ENCODE measurements at regions not wholly inside any gene's neighbourhood (a gene's known extent, or its start where the extent isn't known, plus 50 kb on each side); places are given as distances from the start of the nearest gene placed in this dataset.

GRCh38 chr16:8088820-8089338 lies 501.4 kb downstream of the TMEM114 start:
- no peak overlapping the region for H2BK12ac ChIP-seq (ENCODE audit: low read depth, low read length)
- H3K79me1 ChIP-seq (ENCODE audit: low read depth, low read length): no peaks in the 10 kb centered on the region
- H3K56ac ChIP-seq (replicated peaks; ENCODE audit: insufficient read length, low read depth, low read length): no peak overlapping the region
- H3K18ac ChIP-seq (ENCODE audit: extremely low read depth, low read length): no peak overlapping the region
- no peaks in the 10 kb centered on the region for H3K27me3 ChIP-seq (replicated peaks in 1 of 4; ENCODE audit: control insufficient read depth in 3 of 4, extremely low read depth in 1 of 4, insufficient read depth in 3 of 4, low read length in 3 of 4)
- ChIA-PET POLR2A (ENCODE audit: partially characterized antibody) (no interaction called here), CTCF (ENCODE audit: partially characterized antibody) (no interaction called here)
- H2BK20ac ChIP-seq (ENCODE audit: low read length): no peak overlapping the region
- no peak overlapping the region for H3K4me2 ChIP-seq (ENCODE audit: insufficient read depth in 1 of 2, low read depth in 2 of 2, low read length in 2 of 2)
- FAIRE-seq (no peak), DNase-seq (ENCODE audit: low read depth in 1 of 2, low spot score in 2 of 2) (no peak)
- H3K23me2 ChIP-seq (ENCODE audit: low read depth, low read length): no peaks in the 10 kb centered on the region; the same call in 1 of the 2 replicates
- no peak overlapping the region for H4K91ac ChIP-seq (replicated peaks; ENCODE audit: insufficient read length, low read length)
- WGBS, 2 experiments (ENCODE audit: extremely low coverage in 1 of 2, insufficient coverage in 1 of 2, insufficient read length in 1 of 2, insufficient replicate concordance in 2 of 2, low coverage in 1 of 2, low lambda C conversion rate in 2 of 2, missing lambda C conversion rate in 1 of 2): 97% methylated on average over 2 of the region's 2 CpGs; no CpG with 5 or more reads in 1 of the 2 experiments
- no peak overlapping the region for H2AFZ ChIP-seq (ENCODE audit: low read length)
- no peak overlapping the region for H3K9ac ChIP-seq (replicated peaks in 1 of 4; ENCODE audit: extremely low read depth in 1 of 4, low read depth in 3 of 4, low read length in 3 of 4)
- no peak overlapping the region for H3K4me3 ChIP-seq (ENCODE audit: extremely low read depth in 1 of 4, insufficient read depth in 2 of 4, low read depth in 3 of 4, low read length in 4 of 4)
- no peak overlapping the region for H2BK120ac ChIP-seq (replicated peaks; ENCODE audit: low read depth, low read length)
- no peak overlapping the region for H3K23ac ChIP-seq (ENCODE audit: insufficient read length)
- no peak overlapping the region for H3K4ac ChIP-seq (replicated peaks; ENCODE audit: insufficient read length, low read depth, low read length)
- H2BK15ac ChIP-seq (ENCODE audit: low read length): no peak overlapping the region
- H3K79me2 ChIP-seq (ENCODE audit: control insufficient read depth in 1 of 2, insufficient read depth in 2 of 2, low read length in 2 of 2): no peaks in the 10 kb centered on the region
- TF ChIP-seq GABPA (IDR thresholded peaks at IDR 0.05; ENCODE audit: borderline replicate concordance, insufficient read depth, low read length): no peak
- no peak for TF ChIP-seq TAF7 (optimal IDR thresholded peaks at IDR 0.05; ENCODE audit: borderline replicate concordance, low read depth, low read length)
- TF ChIP-seq SIN3A (conservative IDR thresholded peaks at IDR 0.05 in 1 of 2, IDR thresholded peaks at IDR 0.05 in 1 of 2; ENCODE audit: low read depth in 1 of 2, low read length in 2 of 2): no peak
- TF ChIP-seq CTCF (IDR thresholded peaks at IDR 0.05; ENCODE audit: control extremely low read depth in 1 of 3, insufficient read depth in 1 of 3, low read depth in 1 of 3, low read length in 3 of 3): no peak
- TF ChIP-seq JUND (IDR thresholded peaks at IDR 0.05; ENCODE audit: low read length): no peak
- no peak overlapping the region for H4K8ac ChIP-seq (ENCODE audit: extremely low read depth, insufficient read depth, low read length)
- H4K5ac ChIP-seq (ENCODE audit: insufficient read length, low read depth, low read length): no peak overlapping the region
- no peaks in the 10 kb centered on the region for H4K20me1 ChIP-seq (replicated peaks in 1 of 2; ENCODE audit: control insufficient read depth in 1 of 2, insufficient read depth in 2 of 2, low read length in 2 of 2)
- H3K36me3 ChIP-seq (ENCODE audit: control insufficient read depth in 2 of 4, insufficient read depth in 4 of 4, low read length in 3 of 4): no peaks in the 10 kb centered on the region
- no peak overlapping the region for H2BK5ac ChIP-seq (ENCODE audit: low read depth, low read length)
- H2AK5ac ChIP-seq (ENCODE audit: low read depth, low read length): no peak overlapping the region
- H3K9me3 ChIP-seq (ENCODE audit: insufficient read depth in 2 of 2, low read depth in 1 of 2, low read length in 1 of 2): no peaks in the 10 kb centered on the region
- no peak overlapping the region for H3K14ac ChIP-seq (ENCODE audit: insufficient read length)
- no peaks in the 10 kb centered on the region for H3K4me1 ChIP-seq (replicated peaks in 1 of 4; ENCODE audit: control insufficient read depth in 3 of 4, insufficient read depth in 4 of 4, low read length in 3 of 4)
- no peak overlapping the region for H3K27ac ChIP-seq (ENCODE audit: low read depth, low read length)
